GM12878 (cell line): ENCODE measurements at regions not wholly inside any gene's neighbourhood (a gene's known extent, or its start where the extent isn't known, plus 50 kb on each side); places are given as distances from the start of the nearest gene placed in this dataset.

Experiments used
- ATAC-seq: fragments of 200-7000 bp; cut with Tn5 transposase; 3 replicates; pipeline ENCODE4 v1.9.1; 2020; ENCODE audit warnings: mild to moderate bottlenecking, moderate library complexity
- BruUV-seq: library from RNA; stranded (reverse); fragments of 400-500 nt; replicated peaks from 2 replicates; lab custom pipeline; 2021; lab: Mats Ljungman, UMichigan
- CTCF ChIA-PET: fragments of 300-600 bp; sonication (Branson Sonifier 250); formaldehyde crosslinking; extraction: SDS; loops from one replicate; lab custom pipeline; 2021; ENCODE audit warnings: inconsistent platforms; lab: Yijun Ruan, JAX
- POLR2A ChIA-PET: fragments of 350-600 bp; formaldehyde crosslinking; extraction: SDS; loops from one replicate; lab custom pipeline; 2021; ENCODE audit warnings: inconsistent platforms; lab: Charles Lee
- RAD21 ChIA-PET: fragments of 300-600 bp; sonication (Branson Sonifier 250); formaldehyde crosslinking; loops from one replicate; lab custom pipeline; 2023; ENCODE audit warnings: antibody characterized with exemption; ENCODE audit not compliant: unreplicated experiment; lab: Charles Lee
- SMC1A ChIA-PET: fragments of 300-600 bp; sonication (Branson Sonifier 250); formaldehyde crosslinking; loops from one replicate; lab custom pipeline; 2023; ENCODE audit not compliant: unreplicated experiment, uncharacterized antibody; lab: Charles Lee
- DNase-seq: peaks from one replicate; pipeline ENCODE4 v3.0.0-alpha.2; 2011; ENCODE audit warnings: low read depth, low spot score
- FAIRE-seq: peaks from 3 replicates; lab custom pipeline; 2011; peaks lifted over from hg19 to GRCh38; lab: Jason Lieb, UNC
- H2AFZ ChIP-seq: 2 replicates; pipeline ENCODE4 v1.6.0; 2011; ENCODE audit warnings: low read depth, low read length, control low read depth; ENCODE audit not compliant: control insufficient read depth
- H3K27ac ChIP-seq: 2 replicates; pipeline ENCODE4 v1.5.1; 2011; ENCODE audit warnings: control low read depth; ENCODE audit not compliant: control insufficient read depth, insufficient read depth
- H3K27me3 ChIP-seq, 2 experiments: replicated peaks in 1 of 2; 2 replicates each; pipeline versions ENCODE4 v1.6.0 to v1.6.1; 2011; ENCODE audit warnings: low read length in 1 of 2; ENCODE audit not compliant: control insufficient read depth in 2 of 2, insufficient read depth in 2 of 2
- H3K36me3 ChIP-seq, 2 experiments: 2 replicates each; pipeline ENCODE4 v1.5.1; 2011; ENCODE audit warnings: low read length in 1 of 2; ENCODE audit not compliant: control insufficient read depth in 2 of 2, insufficient read depth in 2 of 2
- H3K4me1 ChIP-seq: 2 replicates; pipeline ENCODE4 v1.6.1; 2011; ENCODE audit warnings: mild to moderate bottlenecking, low read length, moderate library complexity, mixed read lengths; ENCODE audit not compliant: control insufficient read depth, insufficient read depth
- H3K4me2 ChIP-seq: 2 replicates; pipeline ENCODE4 v1.6.0; 2011; ENCODE audit warnings: control low read depth; ENCODE audit not compliant: control insufficient read depth, insufficient read depth
- H3K4me3 ChIP-seq: fragments of 200-600 bp; sonication (generic); 2 replicates; pipeline ENCODE4 v1.5.1; 2016
- H3K79me2 ChIP-seq: 2 replicates; pipeline ENCODE4 v1.6.0; 2011; ENCODE audit warnings: low read length; ENCODE audit not compliant: control insufficient read depth, insufficient read depth
- H3K9ac ChIP-seq: 2 replicates; pipeline ENCODE4 v1.8.0; 2011; ENCODE audit warnings: low read length, control low read depth, mixed read lengths; ENCODE audit not compliant: control insufficient read depth, insufficient read depth
- H3K9me3 ChIP-seq: replicated peaks from 3 replicates; pipeline ENCODE4 v1.5.1; 2011; ENCODE audit warnings: mild to moderate bottlenecking, low read length; ENCODE audit not compliant: control insufficient read depth, insufficient read depth
- H4K20me1 ChIP-seq: 2 replicates; pipeline ENCODE4 v1.6.0; 2011; ENCODE audit not compliant: control insufficient read depth, insufficient read depth
- FOXM1 ChIP-seq: IDR thresholded peaks from 2 replicates; pipeline ENCODE4 v1.6.1; 2012; ENCODE audit warnings: low read depth, mild to moderate bottlenecking, inconsistent platforms, low read length, moderate library complexity
- MTA3 ChIP-seq: IDR thresholded peaks from 2 replicates; pipeline ENCODE4 v1.6.1; 2012; ENCODE audit warnings: low read length, inconsistent platforms, borderline replicate concordance
- NFIC ChIP-seq: IDR thresholded peaks from 2 replicates; pipeline ENCODE4 v1.6.1; 2012; ENCODE audit warnings: low read depth, mild to moderate bottlenecking, inconsistent platforms, low read length, moderate library complexity
- PAX5 ChIP-seq: IDR thresholded peaks from 2 replicates; pipeline ENCODE4 v1.6.1; 2011; ENCODE audit warnings: low read depth, low read length, borderline replicate concordance
- POU2F2 ChIP-seq: IDR thresholded peaks from 3 replicates; pipeline ENCODE4 v1.6.1; 2011; ENCODE audit warnings: low read depth, mild to moderate bottlenecking, low read length, borderline replicate concordance
- SKIL ChIP-seq: fragments of 450-650 bp; IDR thresholded peaks from 2 replicates; pipeline ENCODE4 v1.6.1; 2017; ENCODE audit warnings: mild to moderate bottlenecking, low read depth, inconsistent platforms; ENCODE audit not compliant: poor library complexity, severe bottlenecking
- SRF ChIP-seq, 2 experiments: IDR thresholded peaks; 2 replicates each; pipeline ENCODE4 v1.6.1; 2011; ENCODE audit warnings: low read depth in 2 of 2, low read length in 2 of 2, mild to moderate bottlenecking in 1 of 2, moderate library complexity in 1 of 2
- TARDBP ChIP-seq: IDR thresholded peaks from 2 replicates; pipeline ENCODE4 v1.6.1; 2016; ENCODE audit warnings: borderline replicate concordance
- TBL1XR1 ChIP-seq: IDR thresholded peaks from 2 replicates; pipeline ENCODE4 v1.6.1; 2012; ENCODE audit warnings: low read depth, low read length, improper control_type of control experiment
- TCF7 ChIP-seq: IDR thresholded peaks from 2 replicates; pipeline ENCODE4 v1.6.1; 2014; ENCODE audit warnings: antibody characterized with exemption, borderline replicate concordance
- ZNF622 ChIP-seq: fragments of 450-650 bp; IDR thresholded peaks from 2 replicates; pipeline ENCODE4 v1.6.1; 2017; ENCODE audit warnings: mild to moderate bottlenecking, inconsistent platforms
- ZSCAN29 ChIP-seq: fragments of 450-650 bp; IDR thresholded peaks from 2 replicates; pipeline ENCODE4 v1.6.1; 2017; ENCODE audit warnings: mild to moderate bottlenecking, moderate library complexity
- WGBS: methylation state at CpG from one replicate; pipeline ENCODE4 v1.1.6; 2016; ENCODE audit warnings: low lambda C conversion rate; ENCODE audit not compliant: insufficient replicate concordance, insufficient coverage; ENCODE audit errors: missing lambda C conversion rate; 5-methylcytosine and 5-hydroxymethylcytosine counted together
- in situ Hi-C: fragments of 300-500 bp; cut with MboI; formaldehyde crosslinking; loops from 9 replicates; pipeline ENCODE4 v1.14.3; 2018; ENCODE audit warnings: mixed read lengths
- intact Hi-C: fragments of 100-400 bp; cut with micrococcal nuclease; formaldehyde crosslinking; loops from one replicate; pipeline ENCODE4 v1.14.2; 2022; ENCODE audit not compliant: unreplicated experiment

- ATAC-seq (no peak), FAIRE-seq (no peak), DNase-seq (no peak)
- H2AFZ ChIP-seq, result no peak overlapping the region
- H3K79me2 ChIP-seq, result no peaks in the 10 kb centered on the region
- RAD21 ChIA-PET, result no interaction called here
- no peak for TF ChIP-seq MTA3
- H3K9ac ChIP-seq, result no peak overlapping the region
- no peak overlapping the region for H3K4me2 ChIP-seq
- H4K20me1 ChIP-seq, result no peaks in the 10 kb centered on the region
- no TSS peak for BruUV-seq
- no peak overlapping the region for H3K27ac ChIP-seq
- no peaks in the 10 kb centered on the region for H3K4me1 ChIP-seq
- CTCF ChIA-PET, result no interaction called here
- H3K27me3 ChIP-seq, result no peaks in the 10 kb centered on the region
- no peaks in the 10 kb centered on the region for H3K36me3 ChIP-seq
- intact Hi-C loops, result no loop called here
- POLR2A ChIA-PET, result no interaction called here
- H3K9me3 ChIP-seq, result peaks cover 4% of the 10 kb centered on the region; the same call in 2 of the 3 replicates
- 0% methylated on average over 2 of the region's 2 CpGs for WGBS
- no peak overlapping the region for H3K4me3 ChIP-seq
- SMC1A ChIA-PET, result interaction anchor here (0.8 to 1.4 kb wide), 5 partner anchors 8 to 129 kb away, joined by 3 to 4 read pairs (median 3); no protein-coding TSS in a partner anchor
- in situ Hi-C loops, result no loop called here
Measured at GRCh38 chr3:31369637-31370379, 162.9 kb upstream of the STT3B start.

- no peak for DNase-seq
- CTCF ChIA-PET, result interaction anchor here (1.4 kb wide), 1 partner anchor 15 kb away, joined by 4 read pairs; no protein-coding TSS in a partner anchor
- RAD21 ChIA-PET, result no interaction called here
Measured at GRCh38 chr3:31370380-31370666, 162.4 kb upstream of the STT3B start.

More at GRCh38 chr3:31370380-31370666, 162.4 kb upstream of the STT3B start:
- H3K79me2 ChIP-seq, result no peaks in the 10 kb centered on the region
- no peak overlapping the region for H3K9ac ChIP-seq
- ATAC-seq (no peak), FAIRE-seq (no peak)
- ChIA-PET SMC1A (interaction anchor here (0.6 to 1.4 kb wide), 6 partner anchors 8 to 129 kb away, joined by 3 to 4 read pairs (median 3); no protein-coding TSS in a partner anchor), POLR2A (no interaction called here)
- intact Hi-C loops, result no loop called here
- no peaks in the 10 kb centered on the region for H3K36me3 ChIP-seq
- in situ Hi-C loops, result no loop called here
- no peak overlapping the region for H2AFZ ChIP-seq
- no peaks in the 10 kb centered on the region for H3K4me1 ChIP-seq
- peaks cover 4% of the 10 kb centered on the region; the same call in 2 of the 3 replicates for H3K9me3 ChIP-seq
- TF ChIP-seq PAX5, result no peak
- no peak for TF ChIP-seq SKIL
- no peak for TF ChIP-seq SRF (IDR thresholded peaks at IDR 0.05; ENCODE audit: low read depth in 2 of 2, low read length in 2 of 2)
- no peak for TF ChIP-seq ZSCAN29
- no peak for TF ChIP-seq NFIC
- TF ChIP-seq TBL1XR1, result no peak
- TF ChIP-seq TCF7, result no peak
- TF ChIP-seq POU2F2, result no peak
- TF ChIP-seq ZNF622, result no peak
- no peak for TF ChIP-seq TARDBP
- TF ChIP-seq FOXM1, result no peak
- H3K27me3 ChIP-seq, result no peaks in the 10 kb centered on the region
- H4K20me1 ChIP-seq, result no peaks in the 10 kb centered on the region
- BruUV-seq, result no TSS peak
- no peak overlapping the region for H3K4me2 ChIP-seq
- no peak overlapping the region for H3K4me3 ChIP-seq
- H3K27ac ChIP-seq, result no peak overlapping the region
